Small intestine (tissue), 7 donors: ENCODE measurements at regions not wholly inside any gene's neighbourhood (a gene's known extent, or its start where the extent isn't known, plus 50 kb on each side); places are given as distances from the start of the nearest gene placed in this dataset.
A peak's percentile ranks its signal among the peaks of the same experiment; 100 is the strongest.
"Not testable (repeated sequence)": the region's sequence is repeated elsewhere in the genome, so short reads cannot be mapped to it uniquely, and the experiment has no call there.

Experiments used
- DNase-seq, 2 donors: peaks; one replicate each; pipeline versions ENCODE4 v3.0.0 to v3.0.0-alpha.2; 2013
- FAIRE-seq: peaks from 2 replicates; lab custom pipeline; 2012; peaks lifted over from hg19 to GRCh38; lab: Jason Lieb, UNC
- H3K27ac ChIP-seq, 3 donors: one replicate each; pipeline ENCODE4 v1.5.1; 2013; ENCODE audit warnings: low read length in 2 of 3, mild to moderate bottlenecking in 2 of 3, control low read depth in 1 of 3, inconsistent platforms in 1 of 3, low read depth in 1 of 3, moderate library complexity in 1 of 3
- H3K27me3 ChIP-seq, 3 donors: one replicate each; pipeline ENCODE4 v1.6.1; 2013; ENCODE audit warnings: low read length in 3 of 3, inconsistent platforms in 1 of 3; ENCODE audit not compliant: control insufficient read depth in 3 of 3, insufficient read depth in 3 of 3
- H3K36me3 ChIP-seq, 3 donors: one replicate each; pipeline ENCODE4 v1.6.1; 2013; ENCODE audit warnings: low read length in 3 of 3, inconsistent platforms in 1 of 3, low read depth in 1 of 3, mild to moderate bottlenecking in 1 of 3, moderate library complexity in 1 of 3; ENCODE audit not compliant: control insufficient read depth in 3 of 3, insufficient read depth in 2 of 3
- H3K4me1 ChIP-seq, 3 donors: one replicate each; pipeline ENCODE4 v1.6.1; 2013; ENCODE audit warnings: low read length in 2 of 3, inconsistent platforms in 1 of 3, low read depth in 1 of 3, mild to moderate bottlenecking in 1 of 3, moderate library complexity in 1 of 3; ENCODE audit not compliant: control insufficient read depth in 3 of 3, insufficient read depth in 2 of 3
- H3K4me3 ChIP-seq, 3 donors: one replicate each; pipeline ENCODE4 v1.5.1; 2013; ENCODE audit warnings: low read length in 3 of 3, control low read depth in 1 of 3, inconsistent platforms in 1 of 3, low read depth in 1 of 3, mild to moderate bottlenecking in 1 of 3, moderate library complexity in 1 of 3
- H3K9me3 ChIP-seq, 2 donors: one replicate each; pipeline ENCODE4 v1.6.1; 2013; ENCODE audit warnings: low read depth in 1 of 2, low read length in 1 of 2; ENCODE audit not compliant: control insufficient read depth in 2 of 2, insufficient read depth in 1 of 2
- WGBS, 3 donors: extraction: QIAGEN DNeasy Blood & Tissue Kit; methylation state at CpG; one replicate each; pipeline ENCODE4 v1.1.7; 2013; 5-methylcytosine and 5-hydroxymethylcytosine counted together
- donor health status: healthy with polysubstance abuse.
- donor health status: control.
- donor health status: control.
- donor health status: Bipolar disorder and iron deficiency.
- donor health status: healthy.

DNA sequence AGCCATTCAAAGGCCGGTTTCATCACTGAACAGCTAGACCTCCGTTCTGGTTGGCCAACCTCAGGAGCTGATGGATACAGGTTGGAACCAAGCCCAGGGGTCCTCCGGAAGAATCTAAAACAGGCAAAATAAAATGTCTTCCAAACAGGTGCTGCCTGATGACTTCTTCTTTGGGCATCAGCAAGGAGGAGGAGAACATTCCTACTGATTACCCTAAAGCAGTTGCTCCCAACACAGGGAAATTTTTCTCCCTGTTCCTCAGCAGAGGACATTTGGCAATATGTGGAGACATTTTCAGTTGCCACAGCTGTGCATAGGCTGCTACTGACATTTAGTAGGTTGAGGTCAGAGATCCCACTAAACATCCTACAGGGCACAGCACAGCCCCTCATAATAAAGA lies 319.3 kb upstream of the PPARGC1A start:
- no peak for FAIRE-seq

DNA sequence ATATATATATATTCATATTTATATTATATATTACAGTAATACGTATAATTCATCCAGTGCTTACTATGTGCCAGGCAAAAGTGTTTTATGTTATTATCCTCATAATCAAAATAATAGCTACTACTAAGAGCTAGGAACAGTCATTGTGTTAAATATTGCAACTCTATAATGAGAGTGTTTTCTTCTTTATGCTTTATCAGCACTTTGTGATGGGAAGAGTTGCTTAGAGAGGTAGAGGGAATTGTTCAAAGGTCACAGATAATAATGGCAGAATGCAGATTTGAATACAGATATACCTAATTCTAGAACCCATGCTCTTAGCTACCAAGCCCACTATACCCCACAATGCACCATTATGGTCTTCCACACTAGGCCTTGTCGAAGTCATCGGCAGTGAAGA lies 318.8 kb upstream of the PPARGC1A start:
- DNase-seq: no peak
- 95 to 96% (median 95%) methylated on average over 3 of the region's 3 CpGs for WGBS, 3 donors
- H3K4me3 ChIP-seq: no peak overlapping the region
- no peaks in the 10 kb centered on the region for H3K27me3 ChIP-seq
- H3K4me1 ChIP-seq: no peaks in the 10 kb centered on the region
- H3K9me3 ChIP-seq: no peaks in the 10 kb centered on the region
- FAIRE-seq: no peak
- H3K27ac ChIP-seq: no peak overlapping the region
- H3K36me3 ChIP-seq: no peaks in the 10 kb centered on the region

More for the DNA sequence above, 319.3 kb upstream of the PPARGC1A start:
- Histone ChIP-seq H3K36me3 (no peaks in the 10 kb centered on the region), H3K27me3 (no peaks in the 10 kb centered on the region), H3K4me3 (no peak overlapping the region), H3K27ac (no peak overlapping the region), H3K9me3 (no peaks in the 10 kb centered on the region), H3K4me1 (no peaks in the 10 kb centered on the region)
- no peak for DNase-seq
- WGBS, 3 donors: 93 to 96% (median 93%) methylated on average over 3 of the region's 3 CpGs

DNA sequence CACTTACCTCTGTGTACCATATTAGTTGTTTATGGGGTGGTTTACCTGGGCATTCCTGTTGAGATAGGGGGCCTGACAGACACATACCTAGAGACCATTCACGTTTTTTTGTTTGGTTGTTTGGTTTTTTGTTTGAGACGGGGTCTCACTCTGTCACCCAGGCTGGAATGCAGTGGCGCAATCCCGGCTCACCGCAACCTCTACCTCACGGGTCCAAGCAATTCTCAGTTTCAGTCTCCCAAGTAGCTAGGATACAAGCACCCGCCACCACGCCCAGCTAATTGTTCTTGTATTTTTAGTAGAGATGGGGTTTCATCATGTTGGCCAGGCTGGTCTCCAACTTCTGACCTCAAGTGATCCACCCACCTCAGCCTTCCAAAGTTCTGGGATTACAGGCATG lies 314.9 kb upstream of the PPARGC1A start:
- FAIRE-seq, H3K27ac ChIP-seq, H3K36me3 ChIP-seq, H3K9me3 ChIP-seq, DNase-seq, H3K4me3 ChIP-seq, H3K4me1 ChIP-seq, H3K27me3 ChIP-seq: not testable (repeated sequence)
- 80 to 85% (median 80%) methylated on average over 8 of the region's 8 CpGs for WGBS, 3 donors

DNA sequence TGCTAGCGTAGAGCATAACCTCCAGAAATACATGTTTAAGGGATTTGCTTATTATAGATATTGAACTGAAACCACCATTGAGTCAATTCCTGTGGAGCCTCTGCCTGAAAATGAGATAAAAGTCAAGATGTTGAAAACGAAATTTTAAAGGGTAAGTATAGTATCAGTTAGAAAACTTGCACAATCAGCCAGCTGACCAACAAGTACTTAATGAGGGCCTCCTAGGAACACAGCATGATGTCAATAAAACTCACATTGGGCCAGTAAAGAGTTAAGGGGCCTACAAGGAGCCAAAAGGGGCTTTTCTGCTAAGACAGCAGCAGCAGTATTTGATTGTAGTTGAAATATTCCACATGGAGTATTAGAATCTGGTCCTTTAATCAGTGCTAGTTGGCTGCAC lies 314.1 kb upstream of the PPARGC1A start:
- Histone ChIP-seq H3K27ac (no peak overlapping the region), H3K4me3 (no peak overlapping the region), H3K36me3 (no peaks in the 10 kb centered on the region), H3K4me1 (no peaks in the 10 kb centered on the region), H3K27me3 (no peaks in the 10 kb centered on the region), H3K9me3 (no peaks in the 10 kb centered on the region)
- FAIRE-seq (no peak), DNase-seq (no peak)
- WGBS, 3 donors: 55 to 70% (median 56%) methylated on average over 2 of the region's 2 CpGs

DNA sequence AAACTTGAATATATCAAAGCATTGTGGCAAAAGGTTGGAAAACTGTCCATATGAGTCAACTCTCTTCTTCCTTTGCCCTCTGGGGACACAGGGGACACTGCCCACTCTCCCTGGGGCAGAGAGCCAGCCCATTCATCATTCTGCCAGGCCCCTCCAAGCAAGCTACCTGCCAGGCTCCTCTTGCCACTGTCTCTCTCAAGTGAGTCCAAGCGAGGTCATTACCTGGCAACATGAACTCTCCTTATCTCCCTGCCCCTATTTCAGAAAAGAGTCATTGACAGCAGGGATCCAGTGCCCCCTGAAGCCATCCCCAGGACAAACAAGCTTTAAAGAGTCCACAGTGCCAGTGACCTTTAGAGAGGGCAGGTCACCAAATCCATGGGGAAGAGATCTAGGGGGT lies 312.7 kb upstream of the PPARGC1A start:
- Histone ChIP-seq H3K27ac (no peak overlapping the region), H3K4me3 (no peak overlapping the region), H3K36me3 (no peaks in the 10 kb centered on the region), H3K27me3 (no peaks in the 10 kb centered on the region), H3K4me1 (no peaks in the 10 kb centered on the region), H3K9me3 (no peaks in the 10 kb centered on the region)
- WGBS, 3 donors: 59 to 73% (median 73%) methylated on average over 1 of the region's 1 CpG
- DNase-seq (no peak), FAIRE-seq (no peak)

DNA sequence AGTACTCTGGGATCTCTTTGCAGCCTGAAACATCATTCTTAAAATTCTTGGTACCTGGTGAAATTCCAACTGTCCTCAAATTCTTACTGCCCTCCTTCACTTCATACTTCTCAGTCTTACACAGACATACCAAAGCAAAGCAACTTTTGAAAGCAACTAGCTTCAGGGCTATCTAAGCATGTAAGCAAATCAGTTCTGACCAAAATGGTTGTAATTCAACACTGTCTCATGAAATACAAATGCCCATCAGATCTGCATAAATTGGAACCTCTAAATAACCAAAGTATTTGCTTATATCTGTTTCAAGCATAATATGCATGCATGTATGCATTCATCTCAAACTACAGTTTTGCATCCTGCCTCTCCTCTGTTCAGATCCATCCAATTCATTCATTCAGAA lies 308.1 kb upstream of the PPARGC1A start:
- H3K4me1 ChIP-seq: no peaks in the 10 kb centered on the region
- no peak overlapping the region for H3K27ac ChIP-seq
- no peaks in the 10 kb centered on the region for H3K36me3 ChIP-seq
- FAIRE-seq (no peak), DNase-seq (no peak)
- H3K9me3 ChIP-seq: no peaks in the 10 kb centered on the region
- H3K4me3 ChIP-seq: no peak overlapping the region
- no peaks in the 10 kb centered on the region for H3K27me3 ChIP-seq

DNA sequence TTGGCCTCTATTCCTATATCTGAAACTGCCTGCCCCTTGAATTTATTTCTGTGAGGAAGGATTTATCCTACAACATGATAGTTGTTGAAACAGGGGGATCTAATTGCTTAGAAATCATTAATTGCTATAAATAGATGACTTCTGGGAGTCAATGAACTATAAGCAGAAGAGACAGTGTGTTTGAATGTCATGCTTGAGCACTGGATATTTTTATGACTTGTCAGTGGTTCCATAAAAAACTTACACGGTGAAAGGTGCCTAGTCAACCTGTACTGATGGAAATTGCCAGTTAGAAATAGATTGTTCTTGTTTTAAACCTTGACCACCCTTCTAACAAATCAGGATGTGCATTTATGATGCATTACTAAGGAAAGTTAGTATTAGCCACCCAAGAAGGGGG lies 306.9 kb upstream of the PPARGC1A start:
- FAIRE-seq: no peak
- no peak overlapping the region for H3K27ac ChIP-seq
- 39 to 52% (median 41%) methylated on average over 1 of the region's 1 CpG for WGBS, 3 donors
- H3K9me3 ChIP-seq: no peaks in the 10 kb centered on the region
- H3K36me3 ChIP-seq: no peaks in the 10 kb centered on the region
- H3K4me3 ChIP-seq: no peak overlapping the region
- no peaks in the 10 kb centered on the region for H3K27me3 ChIP-seq
- no peaks in the 10 kb centered on the region for H3K4me1 ChIP-seq
- no peak for DNase-seq

DNA sequence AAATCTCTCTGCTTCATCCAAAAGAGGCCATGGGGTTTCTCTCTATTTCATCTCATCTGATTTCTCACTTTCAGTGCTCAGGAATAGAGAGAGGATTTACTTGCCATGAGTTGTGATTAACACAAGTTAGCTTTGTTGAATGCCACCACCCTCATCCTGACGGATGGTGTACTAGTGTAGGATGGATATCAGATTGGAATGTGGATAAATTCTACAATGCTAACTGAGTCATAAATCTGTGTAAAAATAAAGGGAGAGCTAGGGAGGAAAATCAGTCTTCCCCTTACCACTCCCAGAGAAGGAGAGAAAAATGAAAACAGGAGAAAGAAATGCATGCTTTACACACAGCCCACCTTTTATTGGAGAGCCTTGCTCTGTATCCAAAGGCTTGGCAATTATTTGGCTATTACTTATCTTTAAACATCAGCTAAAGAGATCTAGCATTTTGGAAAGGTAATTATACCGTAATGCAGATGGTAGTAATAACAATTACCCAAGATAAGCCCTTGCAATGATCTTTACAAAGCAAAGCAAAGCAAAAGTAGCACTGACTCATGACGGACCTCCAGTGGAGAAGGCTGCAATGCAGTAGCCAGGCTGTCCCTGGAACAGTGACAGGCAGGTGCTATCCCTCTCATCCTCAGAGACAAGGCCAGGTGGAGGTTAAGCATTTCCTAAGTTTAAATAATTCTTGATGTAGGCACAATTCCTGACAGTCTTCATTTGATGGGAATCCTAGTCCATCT lies 306.3 kb upstream of the PPARGC1A start:
- no peaks in the 10 kb centered on the region for H3K4me1 ChIP-seq
- no peaks in the 10 kb centered on the region for H3K36me3 ChIP-seq
- DNase-seq (peak in 1 of 2 donors; percentile 20), FAIRE-seq (no peak)
- H3K4me3 ChIP-seq: no peak overlapping the region
- H3K9me3 ChIP-seq: no peaks in the 10 kb centered on the region
- WGBS, 3 donors: 31 to 62% (median 52%) methylated on average over 3 of the region's 3 CpGs
- no peak overlapping the region for H3K27ac ChIP-seq
- no peaks in the 10 kb centered on the region for H3K27me3 ChIP-seq
